ENCODE measurements at regions not wholly inside any gene's neighbourhood (a gene's known extent, or its start where the extent isn't known, plus 50 kb on each side); places are given as distances from the start of the nearest gene placed in this dataset.

DNA sequence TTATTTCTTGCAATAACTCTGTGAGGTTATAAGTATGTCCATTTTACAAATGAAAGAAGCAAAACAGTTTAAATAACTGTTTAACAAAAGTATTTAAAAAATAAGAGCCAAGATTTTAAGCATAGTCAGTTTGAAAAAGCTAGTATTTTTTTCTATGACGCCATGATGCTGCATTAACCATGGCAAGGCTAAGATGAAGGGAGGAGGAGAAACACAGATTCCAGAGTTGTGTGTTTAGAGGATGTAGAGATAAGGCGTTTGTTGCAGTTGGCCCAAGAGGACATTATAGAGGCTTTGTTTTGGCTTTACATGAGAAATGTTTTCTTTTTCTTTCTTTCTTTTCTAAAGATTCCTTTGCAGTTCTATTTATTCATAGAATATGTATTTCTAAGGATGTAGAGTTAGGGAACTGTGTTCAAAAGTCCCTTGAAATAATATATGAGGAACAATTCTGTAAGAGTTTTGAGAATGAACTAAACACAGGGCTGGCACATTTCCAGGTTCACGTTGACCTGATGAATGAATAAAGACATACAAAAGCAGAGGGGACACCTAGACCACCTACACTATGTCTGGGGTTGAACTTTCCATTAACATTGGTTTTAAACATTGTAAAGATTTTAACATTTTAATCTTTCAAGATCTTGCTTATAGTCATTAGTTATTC, 244.2 kb downstream of the KCNS3 start:
- DNase-seq: no peak

DNA sequence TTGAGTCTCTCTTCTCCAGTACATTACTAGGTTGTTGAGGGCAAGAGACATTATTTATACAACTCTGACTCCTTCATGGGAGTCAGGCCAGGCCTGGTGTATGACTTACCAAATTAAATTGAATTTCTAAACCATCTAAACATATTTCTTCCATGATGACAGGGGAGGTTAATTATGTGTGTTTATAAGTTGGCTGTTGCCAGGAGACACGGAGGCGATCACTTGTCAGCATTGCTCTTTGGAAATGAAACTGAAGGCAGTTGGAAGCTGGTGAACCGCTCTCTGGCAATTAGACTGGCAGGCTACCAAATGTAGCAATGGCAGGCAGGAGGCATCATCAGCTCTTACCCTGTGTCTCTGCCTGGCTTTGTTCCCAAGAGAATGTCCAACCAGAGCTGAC, 241.4 kb downstream of the KCNS3 start:
- no peak for DNase-seq

DNA sequence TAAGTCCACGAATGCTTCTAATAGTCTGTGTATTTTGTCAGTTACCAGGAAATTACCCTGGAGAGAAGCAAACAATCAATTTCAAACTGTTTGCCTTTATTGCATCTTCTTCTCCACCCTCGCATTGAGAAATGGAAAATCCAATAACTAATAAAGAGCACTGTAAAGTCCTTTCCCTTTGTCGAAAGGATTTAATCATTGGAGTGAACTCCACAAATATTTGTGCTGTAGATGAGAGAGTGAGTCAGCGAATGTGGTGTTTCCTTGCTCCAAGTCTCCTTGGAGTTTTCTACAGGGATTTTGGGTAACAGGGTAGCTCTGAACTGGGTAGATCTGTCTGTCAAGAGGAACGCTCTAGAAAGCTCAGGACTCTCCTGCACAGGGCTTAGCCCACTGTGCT, 240.2 kb downstream of the KCNS3 start:
- no peak for DNase-seq

DNA sequence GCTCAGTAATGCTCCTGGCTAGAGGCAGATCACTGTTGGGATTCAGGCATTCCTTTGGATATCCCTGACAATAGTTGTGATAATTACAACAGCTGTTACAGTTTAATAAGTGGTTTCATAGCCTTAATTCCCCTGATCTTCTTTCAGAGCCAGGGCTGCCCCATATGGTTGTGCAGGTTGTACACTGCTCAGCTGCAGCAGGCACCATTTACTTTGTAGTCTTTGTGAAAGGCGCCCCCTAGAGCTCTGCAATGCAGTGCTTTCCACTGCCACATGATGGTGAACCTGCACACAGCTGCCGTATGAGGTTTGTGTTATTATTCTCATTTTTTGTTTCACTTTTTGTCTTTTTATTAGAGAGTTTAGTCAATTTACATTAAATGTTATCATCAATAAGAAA, 239.1 kb downstream of the KCNS3 start:
- no peak for DNase-seq

DNA sequence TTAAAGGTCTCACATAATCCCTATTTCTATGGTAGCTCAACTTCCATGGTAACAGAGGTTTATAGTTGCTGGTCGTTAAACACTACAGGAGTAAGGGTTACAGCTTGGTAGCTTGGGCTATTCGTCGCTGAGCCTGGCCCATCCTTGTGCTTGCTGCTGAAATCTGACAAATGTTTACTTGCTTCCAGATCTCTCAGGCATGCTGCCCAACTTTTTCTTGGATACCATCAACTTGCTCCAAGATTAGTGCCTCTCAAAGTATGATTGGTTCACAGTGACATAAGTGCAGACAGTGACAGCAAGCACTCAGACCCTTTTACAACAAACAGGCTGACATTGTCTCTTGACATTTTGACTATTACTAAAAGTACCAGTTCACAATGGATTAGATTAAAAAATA, 231.8 kb downstream of the KCNS3 start:
- no peak for DNase-seq

DNA sequence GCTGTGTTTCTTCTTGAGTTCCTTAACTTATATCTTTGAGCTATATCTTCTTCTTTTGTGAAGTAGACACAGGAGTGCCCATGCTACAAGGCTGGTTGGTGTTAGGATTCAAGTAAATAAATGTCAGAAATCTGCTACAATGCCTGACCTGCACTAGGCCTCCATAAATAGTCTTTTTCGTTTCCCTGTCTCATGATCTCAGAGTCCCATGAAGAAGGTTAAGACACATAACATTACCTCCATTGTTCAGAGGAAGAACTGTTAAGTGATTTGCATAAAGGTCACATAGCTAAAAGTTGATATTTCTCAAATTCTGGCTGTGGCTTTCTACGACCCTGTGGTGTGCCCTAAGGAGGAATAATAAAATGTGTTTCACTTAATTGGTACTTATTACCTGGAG, 228.4 kb downstream of the KCNS3 start:
- DNase-seq: no peak

DNA sequence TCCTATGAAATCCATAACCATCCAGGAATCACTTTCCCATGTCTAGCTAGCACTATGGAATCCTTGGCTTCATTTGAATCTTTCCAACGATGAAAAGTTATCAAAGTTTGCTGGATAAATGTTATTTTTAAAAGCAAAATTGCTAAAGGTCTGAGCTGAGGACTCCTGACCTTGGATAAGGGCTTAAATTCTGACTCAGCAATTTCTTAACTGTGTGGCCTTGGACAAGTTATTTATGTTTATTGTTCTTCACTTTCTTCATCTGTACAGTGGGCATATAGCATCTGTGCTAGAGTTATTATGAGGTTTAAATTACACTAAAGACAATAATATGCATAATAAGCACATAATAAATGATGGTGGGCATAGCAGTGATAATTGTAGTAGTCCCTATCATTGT, 227.5 kb downstream of the KCNS3 start:
- no peak for DNase-seq

DNA sequence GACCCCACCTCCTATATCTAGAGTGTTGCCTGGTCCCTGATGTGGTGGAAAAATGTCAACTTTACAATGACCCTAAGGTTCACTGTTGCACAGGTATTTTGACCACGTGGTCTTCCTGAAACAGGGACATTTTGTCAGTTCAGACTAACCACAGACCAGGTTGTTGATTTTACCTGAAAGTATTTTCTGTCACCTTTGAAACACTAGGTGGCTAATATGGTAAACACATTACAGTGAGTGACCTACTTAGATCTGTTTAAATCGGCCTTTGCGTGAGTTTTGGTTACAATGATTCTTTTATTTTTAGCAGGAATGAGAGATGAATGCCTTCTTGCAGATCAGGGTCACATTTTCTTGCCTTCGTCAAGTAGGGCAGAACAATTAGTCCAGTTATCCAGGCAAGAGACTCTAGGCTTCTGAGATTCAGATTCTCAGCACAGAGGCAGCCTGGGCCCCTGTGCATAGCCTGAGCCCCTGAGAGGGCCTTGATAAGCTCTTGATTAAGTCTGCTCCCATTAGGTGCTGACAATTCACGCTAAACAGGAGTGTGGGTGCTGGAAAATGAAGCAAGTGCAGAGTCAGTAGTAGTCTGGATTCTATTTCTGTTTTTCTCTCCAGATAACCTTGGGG, 226.2 kb downstream of the KCNS3 start:
- no peak for DNase-seq

DNA sequence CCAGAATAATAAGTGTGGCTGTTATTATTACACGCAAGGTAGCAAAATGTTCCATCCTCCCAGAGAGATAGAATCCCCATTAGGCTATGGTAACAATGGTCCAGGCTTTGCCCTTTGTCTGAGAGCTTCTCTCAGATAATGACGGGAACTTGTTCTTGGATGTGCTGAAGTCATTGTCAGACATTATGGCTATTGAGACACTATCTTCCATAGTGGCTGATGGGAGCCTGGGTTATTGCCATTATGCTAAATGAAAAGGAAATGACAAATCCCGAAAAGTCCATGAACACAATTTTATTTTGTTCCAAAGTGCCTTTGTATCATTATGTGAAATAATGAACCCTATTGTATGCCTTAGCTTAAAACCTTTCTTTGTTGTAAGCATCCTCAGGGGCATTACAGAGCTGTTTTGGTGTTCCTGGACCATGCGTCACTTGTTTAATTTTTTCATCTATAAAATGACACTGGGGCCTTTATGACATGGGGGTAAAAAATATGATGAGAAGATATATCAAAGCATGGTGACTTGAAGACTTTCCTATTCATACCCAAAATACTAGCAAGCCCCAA, 218.5 kb downstream of the KCNS3 start:
- no peak for DNase-seq

DNA sequence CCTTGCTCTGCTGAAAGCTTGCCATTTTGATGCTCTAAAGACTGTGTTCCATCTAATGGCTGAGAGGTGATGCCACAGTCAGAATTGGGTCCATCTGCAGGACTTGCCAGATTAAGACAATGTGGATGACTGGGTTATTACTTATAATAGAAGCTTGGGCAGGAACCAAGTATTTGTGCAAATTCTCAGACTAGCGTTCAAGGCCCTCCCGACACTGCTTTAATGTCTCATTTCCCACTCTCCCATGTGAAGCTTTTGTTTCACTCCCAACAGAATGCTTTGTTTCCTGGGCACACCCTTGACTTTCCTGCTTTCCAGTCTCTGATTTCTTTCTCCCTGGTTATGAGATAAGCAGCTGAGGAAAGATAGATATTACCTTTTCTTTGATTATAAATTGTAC, 215.8 kb downstream of the KCNS3 start:
- no peak for DNase-seq

DNA sequence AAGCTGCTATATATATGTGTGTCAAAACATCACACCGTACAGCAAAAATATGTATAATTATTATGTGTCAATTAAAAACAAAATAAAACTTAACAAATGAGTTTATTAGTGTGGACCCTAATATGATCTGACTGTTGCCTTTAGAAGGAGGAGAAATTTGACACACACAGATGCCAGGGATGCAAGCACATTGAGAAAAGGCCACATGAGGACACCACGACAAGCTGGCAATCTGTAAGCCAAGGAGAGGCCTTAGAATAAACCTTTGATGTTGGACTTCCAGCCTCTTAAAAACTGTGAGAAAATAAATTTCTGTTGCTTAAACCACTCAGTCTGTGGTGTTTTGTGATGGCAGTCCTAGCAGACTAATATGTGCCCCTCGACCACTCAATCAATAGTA, 214.7 kb downstream of the KCNS3 start:
- no peak for DNase-seq

DNA sequence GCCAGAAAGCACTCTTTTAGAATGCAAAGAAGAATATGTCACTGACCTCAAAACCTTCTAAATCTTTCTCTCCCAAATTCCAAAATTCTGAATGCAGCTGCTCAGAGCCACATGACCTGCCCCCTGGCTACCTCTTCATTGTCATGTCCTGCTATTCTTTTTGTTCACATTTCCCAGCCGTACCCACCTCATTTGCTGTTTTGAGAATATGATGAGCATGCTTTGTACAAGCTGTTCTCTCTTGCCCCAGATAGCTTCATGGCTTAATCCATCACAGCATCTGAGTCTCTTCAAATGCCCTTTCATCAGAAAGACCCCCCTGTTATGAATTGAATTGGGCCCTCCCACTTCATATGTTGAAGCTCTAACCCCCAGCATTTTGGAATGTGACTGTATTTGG, 214.3 kb downstream of the KCNS3 start:
- DNase-seq: no peak

DNA sequence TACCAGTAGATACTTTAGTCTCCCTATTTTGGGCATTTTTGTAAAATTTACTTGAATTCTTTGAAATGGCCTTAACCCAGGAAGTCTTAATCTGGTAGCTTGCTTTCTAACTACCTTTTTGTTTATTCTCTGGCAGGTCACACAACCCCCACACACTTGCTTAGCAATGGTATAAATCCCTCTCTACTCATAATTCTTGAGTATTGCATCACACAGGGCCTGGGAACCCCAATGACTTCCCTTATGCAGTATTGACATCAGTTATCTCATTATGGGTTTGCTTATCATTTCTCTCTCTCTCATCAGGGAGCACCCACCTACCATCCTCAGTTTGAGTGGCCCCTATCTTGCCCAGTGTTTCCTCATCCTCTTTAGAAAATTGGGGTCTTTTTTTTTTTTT, 207.1 kb downstream of the KCNS3 start:
- DNase-seq: no peak

DNA sequence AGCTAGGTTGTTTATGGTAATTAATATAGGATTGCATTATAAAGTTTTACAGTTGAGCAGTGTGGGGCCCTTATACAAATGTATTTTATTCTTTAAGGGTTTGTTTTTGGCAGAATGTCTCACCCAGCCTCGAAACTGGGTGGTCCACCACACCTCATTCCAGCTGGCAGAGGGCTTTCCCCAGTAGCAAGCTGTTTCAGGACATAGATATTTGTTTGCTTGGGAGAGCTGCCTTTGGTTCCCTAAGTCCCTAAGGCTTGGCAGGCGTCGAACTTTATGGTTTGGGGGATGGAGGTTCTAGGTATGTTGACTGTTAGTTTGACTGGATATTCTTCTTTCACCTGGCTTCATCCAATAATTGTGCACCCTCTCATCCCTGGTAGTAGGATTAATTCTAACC, 205.9 kb downstream of the KCNS3 start:
- DNase-seq: no peak

DNA sequence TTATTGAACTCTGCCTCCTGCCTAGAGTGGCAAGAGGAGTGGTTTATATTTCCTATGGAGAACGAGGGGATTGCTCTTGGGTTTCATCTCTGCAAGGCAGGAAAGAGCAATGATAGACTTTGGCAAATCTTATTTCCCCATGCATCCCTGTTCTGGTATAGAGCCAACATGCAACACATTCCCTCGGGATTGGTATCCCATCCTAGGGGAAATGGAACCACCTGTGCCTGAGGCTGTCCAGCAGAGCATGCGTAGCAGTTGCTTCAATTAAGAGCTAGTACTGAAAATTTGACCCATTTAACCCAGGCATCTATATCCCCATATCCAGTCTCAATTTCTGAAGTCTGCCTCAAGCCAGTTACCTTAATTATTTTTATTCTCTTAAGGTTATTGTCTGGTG, 205.3 kb downstream of the KCNS3 start:
- DNase-seq: no peak

DNA sequence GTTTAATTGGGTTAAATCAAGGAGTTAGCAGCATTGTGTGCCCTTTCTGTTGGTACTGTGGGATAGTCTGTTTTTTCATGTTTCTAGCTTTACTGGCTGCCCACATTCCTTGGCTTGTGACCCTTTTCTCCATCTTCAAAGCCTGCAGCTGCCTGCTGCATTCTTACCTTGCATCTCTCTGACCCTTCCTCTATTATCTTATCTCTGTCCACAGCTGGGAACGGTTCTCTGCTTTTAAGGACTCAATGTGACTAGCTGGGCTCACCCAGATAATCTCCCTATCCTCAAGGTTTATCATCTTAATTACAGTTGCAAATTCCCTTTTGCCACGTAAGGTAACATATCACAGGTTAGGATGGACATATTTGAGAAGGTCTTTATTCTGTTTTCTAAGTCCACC, 199.7 kb downstream of the KCNS3 start:
- no peak for DNase-seq

DNA sequence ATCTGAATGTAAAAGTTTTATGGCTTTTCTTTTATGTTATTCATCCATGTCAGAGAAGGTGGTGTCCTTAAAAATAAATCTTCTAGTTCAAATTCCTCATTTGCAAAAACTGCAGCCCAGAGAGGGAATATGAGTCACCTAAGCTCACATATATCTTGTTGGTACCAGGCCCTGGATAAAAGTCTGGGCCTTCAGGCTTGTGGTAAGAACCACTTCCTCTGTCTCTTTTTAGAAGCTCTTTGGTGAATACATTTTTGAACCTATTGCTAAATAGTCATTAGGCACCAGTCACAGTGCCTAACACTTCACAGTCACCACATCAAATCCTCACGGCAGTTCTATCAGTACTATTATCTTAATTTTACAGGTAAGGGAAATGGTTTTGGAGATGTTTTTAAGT, 199.2 kb downstream of the KCNS3 start:
- DNase-seq: no peak

DNA sequence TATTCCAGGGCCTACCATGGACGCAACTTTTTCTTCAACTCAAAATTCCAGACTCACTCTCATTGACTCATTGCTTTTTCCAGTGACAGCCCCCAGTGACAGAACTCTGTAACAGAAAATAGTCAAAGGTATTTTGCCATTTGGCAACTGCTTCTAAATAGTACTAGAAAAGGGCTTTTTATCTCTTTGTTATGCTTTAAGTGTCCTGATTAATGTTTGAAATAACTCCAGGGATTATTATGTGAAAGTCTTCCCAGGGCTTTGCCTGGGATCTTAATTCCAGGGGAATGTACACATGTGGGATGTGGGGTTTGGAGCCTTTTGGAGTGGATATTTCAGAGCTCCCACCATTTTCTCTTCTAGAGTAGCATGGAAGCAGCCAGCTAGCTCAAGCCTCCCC, 198.8 kb downstream of the KCNS3 start:
- DNase-seq: no peak

DNA sequence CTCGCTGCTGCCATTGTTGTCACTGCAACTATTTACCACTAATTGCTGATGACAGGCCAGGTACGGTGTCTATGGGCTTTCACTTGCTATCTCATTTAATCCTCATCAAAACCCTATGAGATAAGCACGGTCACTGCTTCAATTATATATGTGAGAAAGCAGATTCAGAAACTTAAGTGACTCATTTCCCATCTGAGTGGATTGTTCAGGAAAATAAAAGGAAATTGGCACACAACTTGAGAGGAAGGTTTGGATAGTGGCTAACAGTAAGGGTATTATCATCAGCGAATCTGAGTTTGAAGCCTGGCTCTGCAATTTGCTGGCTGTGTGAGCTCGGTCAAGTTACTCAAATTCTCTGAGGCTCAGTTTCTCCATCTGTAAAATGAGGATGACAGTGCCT, 196.0 kb downstream of the KCNS3 start:
- DNase-seq: no peak

DNA sequence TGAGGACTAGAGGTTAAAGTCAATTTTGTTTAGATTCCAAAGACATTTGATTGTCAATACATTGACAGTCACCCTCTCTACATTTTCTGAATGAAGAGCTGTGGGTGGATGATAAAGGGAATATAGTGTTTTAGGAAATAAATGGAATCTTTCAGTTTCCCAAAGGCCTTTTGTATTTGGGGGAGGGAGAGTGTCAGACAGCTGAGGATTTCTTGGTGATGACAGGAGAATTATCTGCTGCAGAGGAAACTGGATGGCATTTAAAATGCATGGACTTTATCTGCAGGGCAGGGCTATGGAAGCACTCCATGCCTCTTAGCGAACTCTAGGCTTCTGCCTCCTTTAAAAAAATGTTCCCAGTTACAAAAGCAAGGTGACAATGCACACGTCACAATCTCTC, 195.1 kb downstream of the KCNS3 start:
- DNase-seq: no peak

DNA sequence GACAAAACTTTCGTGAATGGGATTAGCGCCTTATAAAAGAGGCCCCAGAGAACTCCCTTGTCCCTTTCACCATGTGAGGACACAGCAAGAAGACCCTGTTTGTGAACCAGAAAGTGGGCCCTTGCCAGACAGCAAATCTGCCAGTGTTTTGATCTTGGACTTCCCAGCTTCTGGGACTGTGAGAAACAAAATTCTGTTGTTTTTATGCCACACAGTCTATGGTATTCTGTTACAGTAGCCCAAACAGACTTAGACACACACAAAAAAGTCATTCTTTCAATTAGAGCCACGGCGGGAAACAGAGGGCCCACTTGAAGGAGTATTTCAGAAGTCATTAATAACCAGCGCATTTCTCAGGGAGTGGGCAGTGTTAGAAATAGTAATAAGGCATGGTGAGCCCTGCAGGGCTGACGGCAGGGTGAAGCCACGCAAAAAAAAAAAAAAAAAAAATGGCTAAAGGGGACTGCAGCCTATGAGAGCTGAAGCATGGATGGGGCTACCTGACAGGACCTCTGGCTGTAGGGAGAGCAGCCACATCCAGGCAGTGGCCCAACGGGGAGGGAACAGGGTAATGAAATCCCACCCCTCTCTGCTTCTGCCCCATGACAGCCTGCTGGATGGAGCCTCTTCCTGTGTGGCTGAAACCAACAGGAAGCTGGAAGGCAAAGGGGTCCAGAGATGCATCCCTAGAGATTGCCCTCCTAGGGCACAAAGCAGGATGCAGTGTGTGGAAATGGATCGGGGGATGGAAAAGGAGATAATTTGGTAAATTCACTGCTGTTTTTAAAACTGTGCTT, 189.3 kb downstream of the KCNS3 start:
- DNase-seq: no peak

DNA sequence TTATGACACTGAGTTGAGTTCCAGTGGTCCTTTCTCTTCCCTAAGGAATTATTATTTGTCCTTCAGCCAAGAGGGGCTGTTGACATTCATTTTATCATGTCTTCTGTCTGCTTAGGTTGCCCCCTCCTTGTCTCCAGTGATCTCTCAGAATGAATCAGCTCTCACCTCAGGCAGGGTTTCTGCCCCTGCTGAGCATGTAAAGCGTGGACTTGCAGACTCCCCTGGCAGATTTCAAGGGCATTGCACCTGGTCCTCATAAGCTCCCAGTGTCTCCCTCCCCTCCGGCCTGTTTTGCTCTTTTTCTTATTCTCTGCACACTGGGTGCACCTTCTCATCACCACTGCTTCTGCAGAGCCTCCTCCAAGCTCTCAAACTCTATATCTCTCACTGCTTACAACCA, 188.4 kb downstream of the KCNS3 start:
- DNase-seq: no peak

DNA sequence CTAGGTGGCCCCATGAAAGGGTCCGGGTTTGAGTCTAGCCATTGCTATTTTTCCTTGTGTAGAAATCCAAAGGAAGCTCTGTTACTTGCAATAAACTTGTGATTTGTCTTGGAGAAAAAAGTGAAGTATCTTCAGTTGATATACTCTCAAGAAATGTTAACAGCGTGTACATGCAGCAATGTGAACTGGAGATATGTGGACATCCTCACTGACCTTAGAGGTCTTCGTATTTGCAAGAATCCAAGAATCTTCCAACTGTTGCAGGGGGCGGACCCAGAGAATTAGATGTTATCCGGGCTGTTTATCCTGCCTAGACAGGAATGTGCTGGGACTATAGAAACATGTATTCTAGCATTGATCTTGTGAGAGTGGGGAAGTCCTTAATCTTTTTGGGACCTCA, 187.6 kb downstream of the KCNS3 start:
- no peak for DNase-seq

DNA sequence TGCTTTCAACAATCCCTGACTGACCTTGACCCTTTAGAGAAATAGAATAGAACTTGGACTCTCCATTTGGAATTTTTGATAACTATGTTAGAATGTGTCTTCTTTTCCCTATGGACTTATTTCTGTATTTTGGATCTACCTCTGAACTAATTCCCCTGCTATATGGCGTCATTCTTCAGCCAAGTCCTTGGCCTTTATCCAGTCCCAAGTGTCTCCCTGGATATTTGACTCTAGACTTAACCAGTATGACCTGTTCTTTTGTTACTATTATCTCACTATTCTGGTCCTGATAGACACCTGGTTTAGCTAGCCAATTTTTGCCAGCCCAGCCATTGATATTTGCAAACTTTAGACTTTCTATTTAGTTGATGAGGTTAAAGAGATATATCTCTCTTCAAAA, 186.8 kb downstream of the KCNS3 start:
- DNase-seq: no peak

Data from activated CD8-positive, alpha-beta memory T cell treated with anti-CD3 and anti-CD28 coated beads for 24 hours (primary cell).